ENCODE measurements at regions not wholly inside any gene's neighbourhood (a gene's known extent, or its start where the extent isn't known, plus 50 kb on each side); places are given as distances from the start of the nearest gene placed in this dataset.

DNA sequence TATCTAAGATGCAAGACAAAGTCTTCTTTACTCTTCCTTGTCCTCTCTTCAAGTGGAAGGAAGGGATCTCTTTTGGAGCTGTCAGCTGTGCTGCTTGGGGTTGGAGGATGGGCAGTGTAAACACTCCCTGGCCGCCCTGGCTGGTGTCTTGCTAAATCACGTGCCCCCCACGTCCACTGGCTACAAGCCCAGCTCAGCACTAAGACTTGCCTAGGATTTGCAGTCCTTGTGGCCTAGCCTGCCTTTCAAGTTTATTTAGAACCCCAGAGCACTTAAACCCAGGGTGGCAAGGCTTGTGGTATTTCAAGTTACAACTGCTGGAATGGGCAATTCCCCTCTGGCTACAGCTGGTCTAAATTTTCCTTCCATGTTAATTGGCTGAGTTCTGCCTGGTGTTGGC, 272.4 kb upstream of the MYO3A start:
- H3K4me3 ChIP-seq (ENCODE audit: low read depth, low read length): no peak overlapping the region
- no peaks in the 10 kb centered on the region for H3K9me3 ChIP-seq (ENCODE audit: severe bottlenecking)
- TF ChIP-seq, protein P1, sequence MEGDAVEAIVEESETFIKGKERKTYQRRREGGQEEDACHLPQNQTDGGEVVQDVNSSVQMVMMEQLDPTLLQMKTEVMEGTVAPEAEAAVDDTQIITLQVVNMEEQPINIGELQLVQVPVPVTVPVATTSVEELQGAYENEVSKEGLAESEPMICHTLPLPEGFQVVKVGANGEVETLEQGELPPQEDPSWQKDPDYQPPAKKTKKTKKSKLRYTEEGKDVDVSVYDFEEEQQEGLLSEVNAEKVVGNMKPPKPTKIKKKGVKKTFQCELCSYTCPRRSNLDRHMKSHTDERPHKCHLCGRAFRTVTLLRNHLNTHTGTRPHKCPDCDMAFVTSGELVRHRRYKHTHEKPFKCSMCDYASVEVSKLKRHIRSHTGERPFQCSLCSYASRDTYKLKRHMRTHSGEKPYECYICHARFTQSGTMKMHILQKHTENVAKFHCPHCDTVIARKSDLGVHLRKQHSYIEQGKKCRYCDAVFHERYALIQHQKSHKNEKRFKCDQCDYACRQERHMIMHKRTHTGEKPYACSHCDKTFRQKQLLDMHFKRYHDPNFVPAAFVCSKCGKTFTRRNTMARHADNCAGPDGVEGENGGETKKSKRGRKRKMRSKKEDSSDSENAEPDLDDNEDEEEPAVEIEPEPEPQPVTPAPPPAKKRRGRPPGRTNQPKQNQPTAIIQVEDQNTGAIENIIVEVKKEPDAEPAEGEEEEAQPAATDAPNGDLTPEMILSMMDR (IDR thresholded peaks at IDR 0.05; ENCODE audit: low read depth, low read length): no peak
- no peak for DNase-seq
- no peaks in the 10 kb centered on the region for H3K36me3 ChIP-seq
- no peaks in the 10 kb centered on the region for H3K27me3 ChIP-seq (ENCODE audit: insufficient read depth, low read depth, severe bottlenecking)
- H3K27ac ChIP-seq: no peak overlapping the region

DNA sequence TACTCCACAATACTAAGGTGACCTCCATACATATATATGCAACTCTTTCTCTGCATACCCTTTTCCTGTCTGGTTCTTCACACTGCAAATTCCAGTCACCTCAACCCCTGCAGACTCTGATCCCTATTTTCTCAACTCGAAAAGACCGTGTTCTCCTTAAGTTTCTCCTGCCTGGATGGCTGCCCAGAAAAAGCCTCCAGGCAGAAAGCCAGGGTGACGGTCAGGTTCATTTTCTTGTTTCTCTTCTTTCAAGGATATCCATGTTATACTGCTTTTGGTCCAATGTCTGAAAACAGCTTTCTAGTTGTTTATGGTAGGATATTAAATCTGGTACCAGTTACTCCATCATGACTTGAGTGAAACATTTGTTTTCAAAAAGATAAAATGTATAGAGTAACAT, 267.8 kb upstream of the MYO3A start:
- Histone ChIP-seq H3K9me3 (ENCODE audit: severe bottlenecking) (no peaks in the 10 kb centered on the region), H3K36me3 (no peaks in the 10 kb centered on the region), H3K27me3 (ENCODE audit: insufficient read depth, low read depth, severe bottlenecking) (no peaks in the 10 kb centered on the region), H3K4me3 (ENCODE audit: low read depth, low read length) (no peak overlapping the region), H3K27ac (no peak overlapping the region)
- DNase-seq: no peak
- TF ChIP-seq, protein P1 (IDR thresholded peaks at IDR 0.05; ENCODE audit: low read depth, low read length): no peak

DNA sequence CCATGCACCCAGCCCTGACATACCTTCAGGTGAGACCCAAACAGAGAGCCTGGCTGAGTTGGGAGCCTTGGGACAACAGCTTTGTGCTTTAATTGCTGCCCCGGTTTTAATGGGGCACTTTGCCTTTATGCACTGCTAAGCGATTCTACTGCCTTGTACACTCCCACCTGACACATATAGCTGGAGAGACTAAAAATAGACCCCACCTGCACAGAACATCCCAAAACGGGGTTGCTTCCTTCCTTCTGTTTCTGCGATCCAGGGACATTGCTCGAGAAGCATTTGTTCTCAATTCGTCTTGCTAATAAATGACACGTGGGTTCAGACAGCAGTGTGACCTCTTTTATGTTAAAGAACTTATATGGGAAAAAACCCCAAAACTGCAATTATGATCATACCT, 258.8 kb upstream of the MYO3A start:
- no peaks in the 10 kb centered on the region for H3K27me3 ChIP-seq (ENCODE audit: insufficient read depth, low read depth, severe bottlenecking)
- TF ChIP-seq, protein P1 (IDR thresholded peaks at IDR 0.05; ENCODE audit: low read depth, low read length): no peak
- H3K9me3 ChIP-seq (ENCODE audit: severe bottlenecking): no peaks in the 10 kb centered on the region
- H3K36me3 ChIP-seq: no peaks in the 10 kb centered on the region
- no peak for DNase-seq
- no peak overlapping the region for H3K4me3 ChIP-seq (ENCODE audit: low read depth, low read length)
- no peak overlapping the region for H3K27ac ChIP-seq

DNA sequence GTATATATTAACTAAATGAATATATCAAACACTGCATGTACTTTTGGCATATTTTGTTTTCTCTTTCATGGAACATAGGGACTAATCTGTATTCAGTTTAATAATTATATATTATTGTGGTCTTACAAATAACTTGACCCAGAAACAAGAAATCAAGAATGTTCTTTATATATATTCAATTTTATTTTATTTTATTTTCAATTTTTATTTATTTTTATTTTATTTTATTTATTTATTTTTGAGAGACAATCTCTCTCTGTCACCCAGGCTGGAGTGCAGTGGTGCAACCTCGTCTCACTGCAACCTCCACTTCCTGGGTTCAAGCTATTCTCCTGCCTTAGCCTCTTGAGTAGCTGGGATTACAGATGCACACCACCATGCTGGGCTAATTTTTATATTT, 258.4 kb upstream of the MYO3A start:
- no peaks in the 10 kb centered on the region for H3K9me3 ChIP-seq (ENCODE audit: severe bottlenecking)
- no peak for DNase-seq
- H3K4me3 ChIP-seq (ENCODE audit: low read depth, low read length): no peak overlapping the region
- no peaks in the 10 kb centered on the region for H3K36me3 ChIP-seq
- TF ChIP-seq, protein P1 (IDR thresholded peaks at IDR 0.05; ENCODE audit: low read depth, low read length): no peak
- no peaks in the 10 kb centered on the region for H3K27me3 ChIP-seq (ENCODE audit: insufficient read depth, low read depth, severe bottlenecking)
- no peak overlapping the region for H3K27ac ChIP-seq

DNA sequence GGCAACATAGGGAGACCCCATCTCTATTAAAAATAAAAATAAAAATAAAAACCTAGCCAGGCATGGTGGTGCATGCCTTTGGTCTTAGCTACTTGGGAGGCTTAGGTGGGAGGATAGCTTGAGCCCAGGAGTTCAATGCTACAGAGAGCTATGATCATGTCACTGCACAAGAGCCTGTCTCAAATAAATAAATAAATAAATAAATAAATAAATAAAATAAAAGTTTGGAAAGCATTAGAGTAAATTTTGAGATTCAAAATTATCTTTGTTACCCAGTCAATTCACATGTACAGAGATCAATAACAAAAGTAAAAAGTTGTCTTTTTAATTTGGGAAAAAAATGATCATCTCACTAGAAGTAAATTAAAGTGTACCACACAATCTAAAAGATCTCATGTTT, 255.8 kb upstream of the MYO3A start:
- no peaks in the 10 kb centered on the region for H3K36me3 ChIP-seq
- TF ChIP-seq, protein P1 (IDR thresholded peaks at IDR 0.05; ENCODE audit: low read depth, low read length): no peak
- H3K27me3 ChIP-seq (ENCODE audit: insufficient read depth, low read depth, severe bottlenecking): no peaks in the 10 kb centered on the region
- no peaks in the 10 kb centered on the region for H3K9me3 ChIP-seq (ENCODE audit: severe bottlenecking)
- H3K27ac ChIP-seq: no peak overlapping the region
- H3K4me3 ChIP-seq (ENCODE audit: low read depth, low read length): no peak overlapping the region
- DNase-seq: no peak

DNA sequence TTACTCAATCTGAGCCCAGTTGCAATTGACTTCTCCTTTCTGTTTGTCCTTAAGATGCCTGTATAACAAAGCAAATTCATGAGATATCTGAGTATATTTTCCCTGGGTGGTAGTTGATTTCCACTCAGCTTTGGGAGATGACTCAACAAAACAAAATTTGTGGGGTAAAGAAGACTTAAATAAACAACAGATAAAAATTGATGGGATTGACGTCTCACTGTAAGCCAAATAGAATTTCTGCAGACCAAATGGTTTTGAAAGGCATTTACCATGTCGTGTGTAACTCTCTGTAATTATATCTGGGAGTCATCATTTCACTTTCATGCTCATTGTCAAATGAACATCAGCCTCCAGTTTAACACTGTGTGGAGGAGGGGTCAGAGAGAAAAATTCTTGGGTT, 255.4 kb upstream of the MYO3A start:
- Histone ChIP-seq H3K36me3 (no peaks in the 10 kb centered on the region), H3K27me3 (ENCODE audit: insufficient read depth, low read depth, severe bottlenecking) (no peaks in the 10 kb centered on the region), H3K4me3 (ENCODE audit: low read depth, low read length) (no peak overlapping the region), H3K27ac (no peak overlapping the region), H3K9me3 (ENCODE audit: severe bottlenecking) (no peaks in the 10 kb centered on the region)
- no peak for DNase-seq
- TF ChIP-seq, protein P1 (IDR thresholded peaks at IDR 0.05; ENCODE audit: low read depth, low read length): no peak

Measured in WERI-Rb-1 (cell line).